IMR-90 (cell line): ENCODE measurements at regions not wholly inside any gene's neighbourhood (a gene's known extent, or its start where the extent isn't known, plus 50 kb on each side); places are given as distances from the start of the nearest gene placed in this dataset.

Experiments used
- ATAC-seq: fragments of 200-7000 bp; cut with Tn5 transposase; 2 replicates; pipeline ENCODE4 v1.9.1; 2020; ENCODE audit warnings: low read depth, mild to moderate bottlenecking, moderate library complexity
- BruUV-seq: library from RNA; stranded (reverse); fragments of 400-500 nt; replicated peaks from 2 replicates; lab custom pipeline; 2021; lab: Mats Ljungman, UMichigan
- CTCF ChIA-PET: fragments of 300-600 bp; formaldehyde crosslinking; extraction: SDS; loops from one replicate; lab custom pipeline; 2021; ENCODE audit warnings: antibody characterized with exemption; lab: Yijun Ruan, JAX
- POLR2A ChIA-PET: fragments of 300-600 bp; sonication (Branson Sonifier 250); formaldehyde crosslinking; loops from one replicate; lab custom pipeline; 2022; ENCODE audit warnings: antibody characterized with exemption; ENCODE audit not compliant: unreplicated experiment; lab: Charles Lee
- DNase-seq: peaks from one replicate; pipeline ENCODE4 v3.0.0; 2013
- H2AFZ ChIP-seq: replicated peaks from 2 replicates; pipeline ENCODE3; 2013; ENCODE audit warnings: low read length, mild to moderate bottlenecking; ENCODE audit not compliant: poor library complexity
- H2AK5ac ChIP-seq: 2 replicates; pipeline ENCODE4 v1.6.1; 2013; ENCODE audit warnings: low read depth, low read length, inconsistent platforms
- H2AK9ac ChIP-seq: replicated peaks from 2 replicates; pipeline ENCODE3; 2013; ENCODE audit warnings: mild to moderate bottlenecking, low read depth, low read length, moderate library complexity; ENCODE audit not compliant: poor library complexity
- H2BK120ac ChIP-seq: 2 replicates; pipeline ENCODE4 v1.6.1; 2013; ENCODE audit warnings: low read depth, low read length, inconsistent platforms
- H2BK15ac ChIP-seq: 3 replicates; pipeline ENCODE4 v1.6.1; 2013; ENCODE audit warnings: low read depth, low read length, inconsistent platforms
- H2BK20ac ChIP-seq: 2 replicates; pipeline ENCODE4 v1.6.1; 2013; ENCODE audit warnings: low read depth, mild to moderate bottlenecking, inconsistent platforms, low read length, moderate library complexity
- H2BK5ac ChIP-seq: 2 replicates; pipeline ENCODE4 v1.6.1; 2013; ENCODE audit warnings: mild to moderate bottlenecking, low read depth, low read length, inconsistent platforms; ENCODE audit not compliant: poor library complexity, severe bottlenecking
- H3K14ac ChIP-seq: replicated peaks from 2 replicates; pipeline ENCODE4 v1.6.1; 2013; ENCODE audit warnings: low read depth, low read length, inconsistent platforms
- H3K18ac ChIP-seq: 2 replicates; pipeline ENCODE4 v1.6.1; 2013; ENCODE audit warnings: low read depth, low read length, control low read depth
- H3K23ac ChIP-seq: 2 replicates; pipeline ENCODE4 v1.6.1; 2013; ENCODE audit warnings: low read depth, low read length, inconsistent platforms
- H3K27ac ChIP-seq: 2 replicates; pipeline ENCODE4 v1.5.1; 2013; ENCODE audit warnings: mild to moderate bottlenecking, control low read depth, low read length; ENCODE audit not compliant: insufficient read depth
- H3K27me3 ChIP-seq: 2 replicates; pipeline ENCODE4 v1.6.1; 2013; ENCODE audit warnings: low read length; ENCODE audit not compliant: control insufficient read depth, insufficient read depth
- H3K36me3 ChIP-seq: 2 replicates; pipeline ENCODE4 v1.6.1; 2013; ENCODE audit warnings: low read length, mixed read lengths; ENCODE audit not compliant: control insufficient read depth, insufficient read depth
- H3K4ac ChIP-seq: 2 replicates; pipeline ENCODE4 v1.6.1; 2013; ENCODE audit warnings: low read depth, low read length, inconsistent platforms
- H3K4me1 ChIP-seq: 2 replicates; pipeline ENCODE4 v1.6.1; 2013; ENCODE audit warnings: low read length, mixed read lengths; ENCODE audit not compliant: control insufficient read depth, insufficient read depth
- H3K4me2 ChIP-seq: 2 replicates; pipeline ENCODE4 v1.6.1; 2013; ENCODE audit warnings: low read depth, mild to moderate bottlenecking, control low read depth, low read length, moderate library complexity
- H3K4me3 ChIP-seq: 2 replicates; pipeline ENCODE4 v1.5.1; 2013; ENCODE audit warnings: low read depth, mild to moderate bottlenecking, control low read depth, low read length, moderate library complexity; ENCODE audit not compliant: insufficient read depth
- H3K56ac ChIP-seq: 2 replicates; pipeline ENCODE4 v1.6.1; 2013; ENCODE audit warnings: low read length, inconsistent platforms; ENCODE audit not compliant: insufficient read depth; ENCODE audit errors: extremely low read depth
- H3K79me1 ChIP-seq, 2 experiments: 2 replicates each; pipeline ENCODE4 v1.6.1; 2013; ENCODE audit warnings: low read length in 2 of 2, inconsistent platforms in 1 of 2, low read depth in 1 of 2
- H3K9ac ChIP-seq: 2 replicates; pipeline ENCODE4 v1.6.1; 2013; ENCODE audit warnings: low read depth, low read length, control low read depth
- H3K9me1 ChIP-seq: 2 replicates; pipeline ENCODE4 v1.6.1; 2013; ENCODE audit warnings: low read length, inconsistent platforms; ENCODE audit not compliant: insufficient read depth
- H3K9me3 ChIP-seq: 2 replicates; pipeline ENCODE4 v1.6.1; 2013; ENCODE audit warnings: low read length; ENCODE audit not compliant: control insufficient read depth, insufficient read depth
- H4K20me1 ChIP-seq: 2 replicates; pipeline ENCODE4 v1.6.1; 2013; ENCODE audit warnings: low read length, inconsistent platforms; ENCODE audit not compliant: insufficient read depth
- H4K5ac ChIP-seq: 2 replicates; pipeline ENCODE4 v1.6.1; 2013; ENCODE audit warnings: mild to moderate bottlenecking, low read depth, low read length, control low read depth
- H4K8ac ChIP-seq, 2 experiments: 2 replicates each; pipeline ENCODE4 v1.6.1; 2013; ENCODE audit warnings: low read depth in 2 of 2, low read length in 2 of 2, control low read depth in 1 of 2, inconsistent platforms in 1 of 2
- H4K91ac ChIP-seq: 2 replicates; pipeline ENCODE4 v1.6.1; 2013; ENCODE audit warnings: low read depth, low read length, inconsistent platforms; ENCODE audit not compliant: insufficient read depth
- BHLHE40 ChIP-seq: fragments of 150-350 bp; IDR thresholded peaks from 2 replicates; pipeline ENCODE4 v1.6.1; 2016; ENCODE audit warnings: mild to moderate bottlenecking, low read depth, low read length
- CEBPB ChIP-seq: IDR thresholded peaks from 2 replicates; pipeline ENCODE4 v1.6.1; 2012; ENCODE audit warnings: low read depth, low read length, improper control_type of control experiment
- ELK1 ChIP-seq: fragments of 150-350 bp; IDR thresholded peaks from 2 replicates; pipeline ENCODE4 v1.6.1; 2016; ENCODE audit warnings: low read depth, mild to moderate bottlenecking, low read length, moderate library complexity, borderline replicate concordance
- FOS ChIP-seq: fragments of 150-350 bp; IDR thresholded peaks from 2 replicates; pipeline ENCODE4 v1.6.1; 2016; ENCODE audit warnings: low read depth, low read length
- MAFK ChIP-seq: IDR thresholded peaks from 2 replicates; pipeline ENCODE4 v1.6.1; 2012; ENCODE audit warnings: low read depth, low read length, improper control_type of control experiment
- MXI1 ChIP-seq: IDR thresholded peaks from 2 replicates; pipeline ENCODE4 v1.6.1; 2012; ENCODE audit warnings: low read depth, mild to moderate bottlenecking, low read length, moderate library complexity, borderline replicate concordance
- NFE2L2 ChIP-seq: fragments of 150-350 bp; IDR thresholded peaks from 2 replicates; pipeline ENCODE4 v1.6.1; 2016; ENCODE audit warnings: low read depth, mild to moderate bottlenecking, low read length
- POLR2A ChIP-seq: IDR thresholded peaks from 2 replicates; pipeline ENCODE4 v1.6.1; 2012; ENCODE audit warnings: mild to moderate bottlenecking, low read depth, low read length
- RAD21 ChIP-seq: IDR thresholded peaks from 2 replicates; pipeline ENCODE4 v1.6.1; 2012; ENCODE audit warnings: low read length, improper control_type of control experiment
- RCOR1 ChIP-seq: IDR thresholded peaks from 2 replicates; pipeline ENCODE4 v1.6.1; 2012; ENCODE audit warnings: mild to moderate bottlenecking, low read length, improper control_type of control experiment; ENCODE audit not compliant: insufficient replicate concordance
- RFX5 ChIP-seq: IDR thresholded peaks from 2 replicates; pipeline ENCODE4 v1.8.0; 2012; ENCODE audit warnings: low read depth, mild to moderate bottlenecking, low read length, moderate library complexity
- USF2 ChIP-seq: fragments of 150-350 bp; IDR thresholded peaks from 2 replicates; pipeline ENCODE4 v1.6.1; 2017; ENCODE audit warnings: mild to moderate bottlenecking, antibody characterized with exemption, low read length, low read depth
- dilution Hi-C: fragments of 300-500 bp; cut with HindIII; formaldehyde crosslinking; loops from one replicate; pipeline ENCODE4 v1.14.3; 2018; ENCODE audit warnings: low sequenced_read_pairs; ENCODE audit not compliant: unreplicated experiment
- in situ Hi-C: fragments of 300-500 bp; cut with MboI; formaldehyde crosslinking; loops from 3 replicates; pipeline ENCODE4 v1.14.3; 2019; ENCODE audit warnings: low sequenced_read_pairs, inconsistent platforms, mixed read lengths
- intact Hi-C: fragments of 100-400 bp; cut with micrococcal nuclease; formaldehyde crosslinking; loops from 2 replicates; pipeline ENCODE4 v1.10.0; 2022

DNA sequence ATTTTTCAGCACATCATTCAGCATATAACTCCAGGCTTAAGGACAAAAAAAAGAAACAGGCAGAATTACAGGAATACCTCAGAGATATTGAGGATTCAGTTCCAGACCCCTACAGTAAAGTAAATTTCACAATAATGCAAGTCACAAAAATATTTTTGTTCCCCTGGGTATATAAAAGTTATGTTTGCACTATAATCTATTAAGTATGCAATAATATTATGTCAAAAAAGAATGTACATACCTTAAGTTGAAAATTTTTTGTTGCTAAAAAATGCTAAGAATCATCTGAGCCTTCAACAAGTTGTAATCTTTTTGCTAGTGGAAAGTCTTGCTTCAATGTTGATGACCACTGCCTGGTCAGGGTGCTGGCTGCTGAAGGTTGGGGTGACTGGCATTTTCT is 2532.5 kb downstream of the ARAP2 start:
- Histone ChIP-seq H3K27me3 (no peaks in the 10 kb centered on the region), H3K14ac (no peak overlapping the region), H4K20me1 (no peaks in the 10 kb centered on the region), H2BK20ac (no peak overlapping the region), H2AFZ (no peak overlapping the region), H3K4ac (no peak overlapping the region), H3K9me3 (peaks cover 3% of the 10 kb centered on the region; the same call in 1 of the 2 replicates), H2BK15ac (no peak overlapping the region), H3K9me1 (no peaks in the 10 kb centered on the region), H4K5ac (no peak overlapping the region), H3K18ac (no peak overlapping the region), H3K56ac (no peak overlapping the region), H2BK5ac (no peak overlapping the region), H4K8ac (no peak overlapping the region), H3K4me2 (no peak overlapping the region), H2AK9ac (no peak overlapping the region), H3K27ac (no peak overlapping the region), H2AK5ac (no peak overlapping the region), H4K91ac (no peak overlapping the region), H3K79me1 (no peaks in the 10 kb centered on the region), H3K4me1 (no peaks in the 10 kb centered on the region), H3K36me3 (no peaks in the 10 kb centered on the region), H3K9ac (no peak overlapping the region), H3K4me3 (no peak overlapping the region), H3K23ac (no peak overlapping the region), H2BK120ac (no peak overlapping the region)
- no TSS peak for BruUV-seq
- ATAC-seq (no peak), DNase-seq (no peak)
- CTCF ChIA-PET = no interaction called here
- POLR2A ChIA-PET = no interaction called here
- dilution Hi-C loops (no loop called here), intact Hi-C loops (no loop called here), in situ Hi-C loops (no loop called here)
- TF ChIP-seq USF2 (no peak), NFE2L2 (no peak), RFX5 (no peak), RAD21 (no peak), CEBPB (no peak), FOS (no peak), BHLHE40 (no peak), MAFK (no peak), POLR2A (no peak), ELK1 (no peak), RCOR1 (no peak), MXI1 (no peak)
